ENCODE measurements at regions not wholly inside any gene's neighbourhood (a gene's known extent, or its start where the extent isn't known, plus 50 kb on each side); places are given as distances from the start of the nearest gene placed in this dataset.
"Not testable (repeated sequence)": the region's sequence is repeated elsewhere in the genome, so short reads cannot be mapped to it uniquely, and the experiment has no call there.

DNA sequence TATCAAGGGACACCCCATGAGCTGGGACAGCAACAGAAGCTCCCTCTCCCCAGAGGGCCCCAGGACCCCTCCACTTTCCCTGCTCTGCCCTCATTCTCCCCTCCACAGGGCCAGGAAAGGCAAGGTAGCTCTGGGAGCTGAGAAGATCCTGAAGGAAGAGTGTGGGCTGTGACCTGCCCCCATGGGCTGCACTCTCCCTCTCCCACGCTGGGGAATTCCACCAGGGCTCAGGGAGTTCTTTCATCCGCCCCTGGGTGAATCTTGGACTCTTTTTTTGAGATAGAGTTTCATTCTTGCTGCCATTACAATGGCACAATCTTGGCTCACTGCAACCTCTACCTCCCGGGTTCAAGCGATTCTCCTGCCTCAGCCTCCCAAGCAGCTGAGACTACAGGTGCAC is 73.8 kb downstream of the C9orf50 start:
- DNase-seq (ENCODE audit: low read depth in 2 of 2, low spot score in 1 of 2), result no peak

GRCh38 chr9:129545876-129546275 is 75.0 kb downstream of the C9orf50 start:
- not testable (repeated sequence) for DNase-seq (ENCODE audit: low read depth in 2 of 2, low spot score in 1 of 2)

GRCh38 chr9:129544761-129545160 is 76.1 kb downstream of the C9orf50 start:
- no peak for DNase-seq (ENCODE audit: low read depth in 2 of 2, low spot score in 1 of 2)

GRCh38 chr9:129542741-129543140 is 78.2 kb downstream of the C9orf50 start:
- DNase-seq (ENCODE audit: low read depth in 2 of 2, low spot score in 1 of 2), result no peak

DNA sequence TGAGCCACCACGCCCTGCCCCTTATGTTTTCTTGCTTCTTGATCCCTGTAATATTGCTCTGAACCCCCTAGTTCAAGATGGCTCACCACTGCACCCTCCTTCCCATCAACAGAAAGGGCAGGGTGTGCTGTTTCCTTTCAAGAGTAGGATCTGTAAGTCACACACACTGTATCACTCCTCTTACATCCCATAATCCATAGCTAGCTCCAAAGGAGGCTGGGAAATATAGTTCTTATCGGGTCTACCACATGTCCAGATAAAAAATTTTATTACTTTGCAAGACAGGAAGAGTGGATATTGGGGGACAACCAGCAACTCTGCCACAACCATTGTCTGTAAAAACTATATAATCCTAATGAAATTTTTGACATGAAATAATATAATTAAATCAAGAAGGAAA is 79.6 kb downstream of the C9orf50 start:
- DNase-seq (ENCODE audit: low read depth in 2 of 2, low spot score in 1 of 2), result no peak

DNA sequence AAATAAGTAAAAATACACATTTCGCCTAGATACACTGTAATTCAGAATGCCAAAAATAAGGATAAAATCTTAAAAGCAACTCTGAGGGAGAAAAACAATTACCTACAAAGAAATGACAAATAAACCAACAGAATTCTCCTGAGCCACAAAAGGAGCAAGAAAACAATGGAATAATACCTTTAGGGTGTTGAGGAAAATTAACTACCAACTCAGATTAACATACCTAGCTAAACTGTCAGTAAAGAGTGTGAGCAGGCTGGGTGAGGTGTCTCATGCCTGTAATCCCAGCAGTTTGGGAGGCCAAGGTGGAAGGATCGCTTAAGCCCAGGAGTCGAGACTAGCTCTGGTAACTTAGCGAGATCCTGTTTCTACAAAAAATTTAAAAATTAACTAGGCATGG is 81.5 kb downstream of the C9orf50 start:
- DNase-seq (ENCODE audit: low read depth in 2 of 2, low spot score in 1 of 2), result no peak

DNA sequence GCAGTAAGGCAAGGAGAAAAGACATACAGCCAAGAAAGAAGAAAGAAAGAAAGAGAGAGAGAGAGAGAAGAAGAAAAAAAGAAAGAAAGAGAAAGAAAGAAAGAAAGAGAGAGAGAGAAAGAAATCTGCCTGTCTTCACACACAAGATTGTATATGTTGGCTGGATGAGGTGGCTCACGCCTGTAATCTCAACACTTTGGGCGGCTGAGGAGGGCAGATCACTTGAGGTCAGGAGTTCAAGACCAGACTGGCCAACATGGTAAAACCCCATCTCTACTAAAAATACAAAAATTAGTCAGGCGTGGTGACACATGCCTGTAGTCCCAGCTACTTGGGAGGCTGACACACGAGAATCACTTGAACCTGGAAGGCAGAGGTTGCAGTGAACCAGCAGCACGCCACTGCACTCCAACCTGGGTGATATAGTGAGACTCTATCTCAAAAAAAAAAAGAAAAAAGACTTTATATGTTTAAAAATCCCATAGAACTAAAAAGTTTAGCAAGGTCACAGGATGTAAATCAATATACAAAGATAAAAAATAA is 89.0 kb downstream of the C9orf50 start:
- DNase-seq (ENCODE audit: low read depth in 2 of 2, low spot score in 1 of 2), result not testable (repeated sequence)

DNA sequence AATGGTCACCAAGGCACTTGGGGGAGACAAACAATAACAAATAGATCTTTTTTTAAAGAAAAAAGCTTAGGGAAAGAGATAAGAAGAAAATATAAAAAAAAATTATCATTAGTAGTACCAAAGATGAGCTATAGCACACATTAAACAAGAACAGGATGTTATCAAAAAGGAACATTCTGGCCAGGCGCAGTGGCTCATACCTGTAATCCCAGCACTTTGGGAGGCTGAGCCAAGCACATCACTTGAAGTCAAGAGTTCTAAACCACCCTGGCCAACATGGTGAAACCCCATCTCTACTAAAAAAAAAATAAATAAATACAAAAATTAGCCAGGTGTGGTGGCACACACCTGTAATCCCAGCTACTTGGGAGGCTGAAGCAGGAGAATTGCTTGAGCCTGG is 92.9 kb downstream of the C9orf50 start:
- DNase-seq (ENCODE audit: low read depth in 2 of 2, low spot score in 1 of 2), result not testable (repeated sequence)

DNA sequence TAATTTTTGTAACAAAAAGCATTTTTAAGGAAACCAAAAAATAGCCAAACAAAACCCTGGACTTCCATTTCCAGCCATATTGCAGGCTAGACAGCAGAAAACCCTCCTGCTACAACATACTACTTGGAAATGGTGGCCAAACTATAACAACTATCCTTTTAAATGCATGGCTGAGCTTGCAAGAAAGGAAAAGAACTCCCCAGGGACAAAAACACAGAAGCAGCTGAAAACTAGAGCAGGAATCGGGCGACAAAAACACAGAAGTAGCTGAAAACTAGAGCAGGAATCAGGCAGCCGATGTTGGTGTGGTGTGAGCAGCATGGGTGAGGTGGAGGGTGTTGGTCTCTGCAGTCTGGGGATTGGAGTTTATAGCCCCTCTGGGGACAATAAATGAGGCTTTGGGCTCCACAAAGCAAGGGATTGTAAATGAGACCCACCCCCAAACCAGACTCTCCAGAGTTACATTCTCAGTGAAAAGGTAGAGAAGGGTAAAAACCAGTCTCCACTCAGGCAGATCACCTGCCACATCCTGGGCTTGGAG is 95.2 kb downstream of the C9orf50 start:
- no peak for DNase-seq (ENCODE audit: low read depth in 2 of 2, low spot score in 1 of 2)

- DNase-seq (ENCODE audit: low read depth in 2 of 2, low spot score in 1 of 2), result no peak
Measured at GRCh38 chr9:129524582-129525270, 96.2 kb downstream of the C9orf50 start.

GRCh38 chr9:129523943-129524581 is 96.8 kb downstream of the C9orf50 start:
- no peak for DNase-seq (ENCODE audit: low read depth in 2 of 2, low spot score in 1 of 2)

DNA sequence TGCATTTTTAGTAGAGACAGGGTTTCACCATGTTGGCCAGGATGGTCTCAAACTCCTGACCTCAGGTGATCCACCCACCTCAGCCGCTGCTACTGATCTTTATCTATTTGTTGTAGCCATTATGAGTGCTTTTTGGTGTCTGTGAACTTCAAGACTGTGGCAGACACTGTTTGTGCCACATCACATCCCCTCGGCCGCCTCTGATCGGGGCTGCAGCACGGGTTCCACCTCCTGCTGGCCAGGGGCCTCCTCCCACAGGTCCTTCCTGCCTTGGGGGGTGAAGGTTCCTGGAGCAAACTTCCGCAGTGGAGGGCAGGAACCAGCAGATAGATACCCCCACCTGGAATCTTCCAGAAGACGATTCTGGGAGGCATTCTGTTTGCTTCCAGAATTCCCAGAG is 98.5 kb downstream of the C9orf50 start:
- DNase-seq (ENCODE audit: low read depth in 2 of 2, low spot score in 1 of 2), result no peak

DNA sequence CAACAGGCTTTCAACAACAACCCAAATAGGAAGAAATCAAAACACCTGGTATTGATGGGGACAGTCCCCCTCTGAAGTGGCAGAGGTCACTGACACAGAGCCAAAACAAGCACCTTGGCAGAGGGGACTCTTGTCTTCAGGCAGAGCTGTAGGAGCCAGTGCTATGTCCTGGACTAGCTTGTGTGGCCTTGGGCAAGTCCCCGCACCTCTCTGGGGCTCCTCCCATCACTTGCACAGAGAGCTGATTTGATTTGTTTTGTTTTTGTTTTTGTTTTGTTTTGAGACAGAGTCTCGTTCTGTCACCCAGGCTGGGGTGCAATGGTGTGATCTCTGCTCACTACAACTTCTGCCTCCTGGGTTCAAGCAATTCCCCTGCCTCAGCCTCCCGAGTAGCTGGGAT is 100.8 kb downstream of the C9orf50 start:
- no peak for DNase-seq (ENCODE audit: low read depth in 2 of 2, low spot score in 1 of 2)

DNA sequence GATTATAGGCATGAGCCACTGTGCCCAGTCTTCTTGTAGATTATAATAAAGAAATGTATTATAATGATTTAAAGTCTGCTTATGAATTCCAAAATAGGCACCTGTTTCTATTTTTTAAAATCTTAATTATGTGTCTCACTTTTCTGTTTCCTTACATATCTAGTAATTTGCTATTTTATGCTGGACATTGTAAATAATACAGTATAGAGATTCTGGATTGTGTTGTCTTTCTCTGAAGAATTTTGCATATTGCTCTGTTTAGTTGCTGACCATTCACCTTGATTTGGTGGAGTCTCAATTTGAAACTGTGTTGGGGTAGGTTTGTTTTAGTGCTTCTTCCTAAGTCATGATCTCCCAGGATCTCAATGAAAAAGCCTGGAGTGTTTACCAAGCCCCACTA is 102.8 kb downstream of the C9orf50 start:
- DNase-seq (ENCODE audit: low read depth in 2 of 2, low spot score in 1 of 2), result no peak

GRCh38 chr9:129517006-129517405 is 103.9 kb downstream of the C9orf50 start:
- no peak for DNase-seq (ENCODE audit: low read depth in 2 of 2, low spot score in 1 of 2)

DNA sequence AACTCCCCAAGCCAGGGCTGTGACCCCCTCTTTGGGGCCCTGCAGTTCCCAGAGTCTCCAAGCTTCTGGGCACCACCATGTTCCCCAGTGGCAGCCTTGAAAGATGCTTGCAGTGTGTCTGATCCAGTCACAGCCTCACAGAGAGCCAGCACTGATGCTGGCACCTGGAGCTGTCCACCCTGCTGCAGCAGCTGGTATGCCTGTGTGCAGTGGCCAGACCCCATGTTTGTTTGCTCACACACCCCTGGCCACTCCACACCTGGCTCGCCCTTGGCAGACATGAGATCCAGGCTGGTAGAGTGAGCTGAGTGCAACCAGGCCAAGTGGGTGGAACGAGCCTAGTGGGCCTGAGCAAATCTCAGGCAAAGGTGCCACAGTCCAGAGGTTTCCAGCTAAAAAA is 106.0 kb downstream of the C9orf50 start:
- no peak for DNase-seq (ENCODE audit: low read depth in 2 of 2, low spot score in 1 of 2)

GRCh38 chr9:129514497-129514867 is 106.4 kb downstream of the C9orf50 start:
- no peak for DNase-seq (ENCODE audit: low read depth in 2 of 2, low spot score in 1 of 2)

- no peak for DNase-seq (ENCODE audit: low read depth in 2 of 2, low spot score in 1 of 2)
Measured at GRCh38 chr9:129513856-129514496, 106.9 kb downstream of the C9orf50 start.

GRCh38 chr9:129513282-129513681 is 107.6 kb downstream of the C9orf50 start:
- DNase-seq (ENCODE audit: low read depth in 2 of 2, low spot score in 1 of 2), result no peak

GRCh38 chr9:129511285-129511900 is 109.5 kb downstream of the C9orf50 start:
- DNase-seq (ENCODE audit: low read depth in 2 of 2, low spot score in 1 of 2), result no peak

DNA sequence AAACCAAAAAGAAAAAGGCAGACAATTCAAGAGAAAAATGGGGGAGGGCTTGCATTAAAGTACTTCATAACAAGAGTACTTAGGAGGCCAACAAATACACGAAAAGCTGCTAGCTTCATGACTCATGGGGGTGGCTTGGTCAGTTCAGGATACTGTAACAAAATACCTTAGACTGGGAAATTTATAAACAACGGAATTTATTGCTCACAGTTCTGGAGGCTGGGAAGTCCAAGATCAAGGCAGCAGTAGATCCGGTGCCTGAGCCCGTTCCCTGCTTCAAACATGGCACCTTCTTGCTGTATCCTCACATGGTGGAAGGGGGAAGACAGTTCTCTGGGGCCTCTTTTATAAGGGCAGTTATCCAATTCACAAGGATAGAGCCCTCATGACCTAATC is 111.4 kb downstream of the C9orf50 start:
- no peak for DNase-seq (ENCODE audit: low read depth in 2 of 2, low spot score in 1 of 2)

GRCh38 chr9:129507805-129508204 is 113.1 kb downstream of the C9orf50 start:
- DNase-seq (ENCODE audit: low read depth in 2 of 2, low spot score in 1 of 2), result no peak
